Effector CD4-positive, alpha-beta T cell (primary cell): ENCODE measurements at regions not wholly inside any gene's neighbourhood (a gene's known extent, or its start where the extent isn't known, plus 50 kb on each side); places are given as distances from the start of the nearest gene placed in this dataset.

Experiments
- DNase-seq: peaks from one replicate; pipeline ENCODE4 v3.0.0-alpha.2; 2020

- no peak for DNase-seq
Measured at GRCh38 chr9:27929841-27930240, 356.6 kb upstream of the C9orf72 start.

GRCh38 chr9:27933210-27934025, 360.1 kb upstream of the C9orf72 start:
- no peak for DNase-seq

DNA sequence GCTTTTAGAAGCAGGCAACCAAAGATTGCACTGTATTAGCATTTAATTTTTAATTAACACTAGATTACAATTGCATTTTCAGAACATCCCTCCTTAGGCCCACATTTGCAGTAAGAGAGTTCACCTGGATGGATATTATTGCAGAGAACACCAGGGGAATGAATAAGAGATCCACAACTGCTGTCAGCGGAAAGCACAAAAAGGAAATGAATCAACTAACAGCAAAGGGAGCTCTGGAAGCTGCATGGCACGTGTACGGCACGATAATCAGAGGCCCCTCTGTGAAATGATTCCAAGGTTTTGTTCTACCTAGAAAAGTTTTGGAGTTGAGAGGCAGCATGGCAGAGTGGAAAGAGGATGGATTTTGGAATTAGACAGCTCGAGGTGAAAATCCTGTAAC, 361.2 kb upstream of the C9orf72 start:
- no peak for DNase-seq

DNA sequence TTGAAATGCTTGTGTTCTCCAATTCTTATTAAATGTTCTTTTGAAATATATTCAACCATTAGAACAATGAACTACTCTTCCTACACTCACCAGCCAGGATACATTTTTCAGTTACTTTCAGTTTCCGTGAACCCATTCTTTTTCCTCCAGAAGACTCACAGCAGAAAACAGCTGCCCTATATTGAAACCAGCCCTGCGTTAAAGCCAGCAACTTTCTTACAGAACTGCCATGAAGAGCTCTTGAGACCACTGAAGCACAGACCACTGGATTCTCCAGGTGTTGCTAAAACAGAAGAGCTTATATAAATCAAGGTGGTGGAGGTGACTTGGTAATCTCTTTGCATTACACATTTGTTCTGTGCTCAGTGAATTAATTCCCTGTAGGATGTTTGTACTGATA, 365.9 kb upstream of the C9orf72 start:
- DNase-seq = no peak

DNA sequence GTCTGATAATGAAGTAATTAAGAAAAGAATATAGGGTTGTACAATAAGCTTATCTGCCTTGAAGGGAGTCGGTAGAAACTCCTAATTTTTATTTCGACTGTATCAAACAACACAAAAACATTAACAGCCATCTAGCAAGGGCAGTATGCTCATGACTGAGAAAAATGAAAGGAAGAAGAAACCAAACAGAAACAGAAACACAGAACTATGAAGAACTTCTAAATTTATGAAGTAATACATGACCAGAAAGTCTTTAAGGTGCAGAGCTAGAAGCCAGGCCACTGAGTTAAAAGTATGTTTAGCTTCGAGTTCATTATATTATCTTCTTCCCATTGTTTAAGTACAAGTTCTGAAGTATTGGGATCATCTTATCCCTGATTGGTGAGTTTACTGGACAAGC, 367.3 kb upstream of the C9orf72 start:
- DNase-seq = no peak

DNA sequence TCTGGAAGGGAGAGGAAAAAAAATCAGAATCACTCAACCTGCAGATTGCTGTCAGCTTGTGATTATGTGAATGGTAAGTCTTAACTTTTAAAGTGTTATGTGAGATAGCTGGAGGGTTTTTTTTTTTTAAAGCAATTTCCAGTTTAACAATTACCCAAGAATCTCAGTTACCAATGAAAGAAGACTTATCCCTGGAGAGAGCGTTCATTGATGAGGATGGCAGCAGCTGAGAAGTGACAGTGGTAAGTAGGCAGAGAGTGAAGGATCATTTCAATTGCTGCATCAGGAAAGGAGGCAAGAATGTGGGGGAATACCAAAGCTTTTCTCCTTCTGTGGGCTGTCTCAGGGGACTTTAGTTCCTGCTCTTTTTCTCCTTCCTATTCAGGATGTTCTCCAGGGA, 370.2 kb upstream of the C9orf72 start:
- no peak for DNase-seq

GRCh38 chr9:27945386-27945785, 372.1 kb upstream of the C9orf72 start:
- DNase-seq = no peak

DNA sequence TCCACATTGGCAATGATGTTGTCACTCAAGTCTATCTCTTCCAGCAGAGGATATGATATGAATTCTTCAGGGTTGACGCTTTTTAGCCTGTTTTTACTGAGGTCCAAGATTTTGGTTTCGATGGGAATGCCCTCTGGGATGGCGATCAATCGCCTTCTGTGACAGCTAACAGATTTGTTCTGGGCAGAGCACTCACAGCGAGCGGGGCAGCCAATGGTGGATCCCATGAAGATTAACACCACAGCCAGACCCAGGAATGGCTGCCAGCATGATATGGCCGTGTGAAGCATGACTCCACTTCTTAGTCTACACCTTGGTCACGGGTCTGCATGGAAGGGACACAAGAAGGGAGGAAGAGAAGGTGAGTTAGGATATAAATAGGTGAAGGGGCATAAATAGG, 377.1 kb upstream of the C9orf72 start:
- DNase-seq = no peak

- no peak for DNase-seq
Measured at GRCh38 chr9:27954858-27955257, 381.6 kb upstream of the C9orf72 start.

DNA sequence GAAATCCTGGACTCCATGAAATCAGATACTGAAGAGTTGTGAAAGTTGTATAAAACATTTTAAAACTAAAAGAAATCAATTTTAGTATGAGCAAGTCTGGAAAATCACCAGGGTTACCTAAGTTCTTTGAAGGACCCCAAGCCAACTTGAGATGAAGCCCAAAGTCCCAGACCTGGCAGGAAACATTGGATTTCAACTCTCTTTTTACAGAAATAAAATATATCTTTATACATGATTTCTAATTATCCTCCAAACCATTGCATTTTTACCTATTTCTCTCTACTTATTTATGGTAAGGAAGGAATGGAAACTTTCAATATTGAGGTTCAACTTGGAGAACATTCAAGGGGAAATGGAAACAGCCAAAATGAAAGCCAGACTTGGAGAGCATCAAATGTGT, 390.6 kb upstream of the C9orf72 start:
- DNase-seq = no peak

DNA sequence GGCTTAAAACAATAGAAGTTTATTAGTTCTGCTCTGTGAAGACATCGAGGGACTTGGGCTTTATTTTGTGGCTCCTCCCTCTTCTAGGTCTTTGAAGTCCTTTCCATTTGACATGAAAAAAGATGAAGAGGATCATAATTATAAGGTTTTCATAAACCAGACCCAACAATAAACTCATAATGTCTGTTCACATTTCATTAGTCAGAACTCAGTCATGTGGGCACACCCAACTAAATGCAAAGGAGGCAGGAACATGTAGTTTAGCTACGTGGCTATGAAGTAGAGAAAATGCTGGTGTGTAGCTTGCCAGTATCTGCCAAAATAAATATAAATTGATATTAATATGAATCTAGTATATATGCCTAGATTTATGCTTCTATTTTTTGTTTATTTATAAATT, 393.9 kb upstream of the C9orf72 start:
- no peak for DNase-seq

DNA sequence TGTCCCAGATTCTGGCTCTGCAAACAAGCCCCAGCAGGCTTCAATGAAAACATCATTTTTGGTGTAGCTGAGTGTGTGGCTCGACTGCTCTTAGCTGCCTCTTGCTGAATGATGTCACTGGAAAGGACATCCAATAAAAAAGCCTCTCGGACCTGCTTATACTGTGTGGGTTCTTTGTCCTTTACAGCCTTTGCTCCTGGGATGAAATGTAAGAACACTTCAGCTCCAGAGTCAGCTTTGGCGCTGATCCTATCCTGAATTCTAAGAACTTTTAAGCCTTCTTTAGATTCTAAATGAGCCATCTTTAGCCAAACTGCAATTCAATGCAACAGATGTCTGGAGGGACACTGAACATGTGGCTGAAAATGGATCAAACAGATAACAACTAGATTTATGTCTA, 404.6 kb upstream of the C9orf72 start:
- no peak for DNase-seq

- no peak for DNase-seq
Measured at GRCh38 chr9:27985714-27986113, 412.4 kb upstream of the C9orf72 start.

GRCh38 chr9:27990524-27990923, 417.2 kb upstream of the C9orf72 start:
- no peak for DNase-seq

- DNase-seq = no peak
Measured at GRCh38 chr9:27991221-27991620, 417.9 kb upstream of the C9orf72 start.

GRCh38 chr9:28001096-28001495, 427.8 kb upstream of the C9orf72 start:
- DNase-seq = no peak

- no peak for DNase-seq
Measured at GRCh38 chr9:28004900-28005299, 431.6 kb upstream of the C9orf72 start.

DNA sequence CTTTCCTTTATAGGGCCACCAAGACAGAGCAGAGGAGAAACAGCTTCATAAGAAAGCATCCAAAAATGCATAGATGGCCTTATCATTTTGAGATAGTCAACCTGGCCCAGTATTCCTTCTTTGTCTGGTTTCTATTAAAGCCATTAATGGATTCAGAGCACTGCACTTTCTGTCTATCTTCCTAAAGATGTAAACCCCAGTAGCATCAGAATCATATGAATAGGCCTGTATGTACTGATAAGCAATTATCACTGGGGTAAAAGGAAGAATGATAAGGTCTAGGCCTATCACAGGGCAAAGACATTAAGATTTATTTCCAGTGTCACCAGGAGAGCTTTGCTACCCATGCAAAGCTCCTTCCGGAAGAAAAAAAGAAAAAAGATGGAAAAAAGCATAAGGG, 432.5 kb upstream of the C9orf72 start:
- DNase-seq = no peak

GRCh38 chr9:28007097-28007817, 434.0 kb upstream of the C9orf72 start:
- no peak for DNase-seq

DNA sequence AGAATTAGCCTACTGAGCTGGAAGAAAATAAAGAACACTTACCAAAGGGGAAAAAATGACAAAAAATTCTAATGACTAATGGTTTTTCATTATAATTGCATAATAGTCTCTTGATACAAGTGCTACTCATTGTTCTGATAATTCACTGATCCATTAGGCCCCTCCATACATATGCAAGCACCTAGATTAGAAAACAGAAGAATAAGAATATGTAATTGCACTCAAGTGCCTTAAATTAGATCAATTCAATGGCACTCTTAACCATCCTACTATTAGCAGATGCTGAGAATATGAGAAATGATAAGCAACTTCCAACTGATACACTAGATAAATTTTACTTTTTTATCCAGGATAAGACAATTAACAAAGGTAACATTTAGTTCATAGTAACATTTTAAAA, 440.9 kb upstream of the C9orf72 start:
- DNase-seq = no peak

DNA sequence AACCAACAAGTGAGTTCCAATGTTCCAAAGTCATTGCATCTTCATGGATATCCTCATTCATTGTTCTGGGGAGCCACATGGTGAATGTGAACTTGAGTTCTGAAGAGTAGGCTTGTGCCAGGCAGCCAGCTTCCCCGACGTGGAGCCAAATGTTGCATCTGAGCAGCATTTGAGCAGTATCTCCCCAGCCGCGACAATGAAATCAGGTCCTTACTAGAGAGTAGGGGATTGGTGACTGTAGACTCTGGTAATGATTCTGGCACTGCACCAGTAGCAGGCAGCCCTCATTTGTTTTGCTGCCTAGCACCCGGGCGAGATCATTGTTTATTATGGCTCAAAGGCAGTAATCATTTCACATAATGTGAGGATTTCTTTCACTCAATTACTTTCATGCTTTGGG, 451.4 kb upstream of the C9orf72 start:
- DNase-seq = no peak

- no peak for DNase-seq
Measured at GRCh38 chr9:28025186-28025585, 451.9 kb upstream of the C9orf72 start.

GRCh38 chr9:28031521-28032267, 458.4 kb upstream of the C9orf72 start:
- DNase-seq = no peak

- no peak for DNase-seq
Measured at GRCh38 chr9:28032268-28032590, 458.9 kb upstream of the C9orf72 start.
